ENCODE measurements at regions not wholly inside any gene's neighbourhood (a gene's known extent, or its start where the extent isn't known, plus 50 kb on each side); places are given as distances from the start of the nearest gene placed in this dataset.
"Not testable (repeated sequence)": the region's sequence is repeated elsewhere in the genome, so short reads cannot be mapped to it uniquely, and the experiment has no call there.

DNA sequence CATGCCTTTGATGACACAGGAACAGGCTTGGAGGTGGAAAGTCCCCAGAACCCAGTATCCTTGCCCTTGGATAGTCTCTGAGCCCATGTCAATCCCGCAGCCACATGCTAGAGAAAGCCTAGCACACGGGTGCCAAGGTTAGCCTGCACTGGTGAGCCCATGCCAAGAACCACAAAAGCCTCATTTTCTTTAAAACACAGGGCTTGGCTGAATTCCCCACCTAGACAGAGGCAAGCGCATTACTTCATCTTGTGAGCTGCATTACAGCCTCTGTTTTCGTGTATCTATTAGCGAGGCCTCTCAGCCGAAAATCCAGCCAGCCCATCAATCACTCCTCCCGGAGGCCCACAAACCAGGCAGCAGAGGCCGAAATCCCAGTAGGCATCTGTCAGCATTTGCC, 314.9 kb upstream of the AUTS2 start:
- in situ Hi-C loops (cut with HindIII; ENCODE audit: low sequenced_read_pairs): no loop called here

GRCh38 chr7:69285854-69286253, 312.4 kb upstream of the AUTS2 start:
- in situ Hi-C loops (cut with HindIII; ENCODE audit: low sequenced_read_pairs): no loop called here

GRCh38 chr7:69295977-69296376, 302.3 kb upstream of the AUTS2 start:
- in situ Hi-C loops (cut with HindIII; ENCODE audit: low sequenced_read_pairs): no loop called here

DNA sequence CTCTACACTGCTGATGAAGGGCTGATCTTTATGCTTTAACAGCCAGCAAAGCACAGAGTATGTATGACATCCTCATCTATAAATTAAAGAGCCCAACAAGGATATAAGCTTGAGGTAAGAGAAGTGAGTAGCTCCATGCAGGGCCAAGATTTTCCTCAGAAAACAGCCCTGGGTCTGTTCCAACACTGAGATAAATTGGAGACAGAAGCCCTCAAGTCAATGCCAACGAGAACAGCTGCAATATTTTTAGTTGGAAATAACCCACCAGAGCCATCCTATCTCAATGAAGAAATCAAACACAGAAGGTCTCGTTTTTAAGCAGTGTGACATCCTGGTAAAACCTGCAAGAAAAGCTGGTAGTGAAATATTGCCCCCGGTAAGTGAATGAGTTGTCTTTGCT, 297.0 kb upstream of the AUTS2 start:
- in situ Hi-C loops (cut with HindIII; ENCODE audit: low sequenced_read_pairs): no loop called here

DNA sequence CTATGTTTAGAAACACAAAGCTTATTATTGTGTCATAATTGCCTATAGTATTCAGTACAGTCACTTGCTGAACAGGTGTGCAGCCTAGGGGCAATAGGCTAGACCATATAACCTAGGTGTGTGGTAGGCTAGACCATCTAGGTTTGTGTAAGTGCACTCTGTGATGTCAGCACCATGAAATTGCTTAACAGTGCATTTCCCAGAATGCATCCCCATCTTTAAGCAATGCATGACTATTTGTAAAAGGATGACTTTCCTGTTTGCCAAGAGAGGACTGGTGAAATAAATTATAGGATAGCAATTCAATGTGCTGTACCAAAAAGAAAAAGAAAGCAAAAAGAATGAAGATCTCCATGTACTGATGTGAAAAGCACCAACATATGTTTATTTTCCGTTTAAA, 288.7 kb upstream of the AUTS2 start:
- in situ Hi-C loops (cut with HindIII; ENCODE audit: low sequenced_read_pairs): no loop called here

GRCh38 chr7:69311489-69311888, 286.8 kb upstream of the AUTS2 start:
- in situ Hi-C loops (cut with HindIII; ENCODE audit: low sequenced_read_pairs): no loop called here

GRCh38 chr7:69313852-69314251, 284.4 kb upstream of the AUTS2 start:
- in situ Hi-C loops (cut with HindIII; ENCODE audit: low sequenced_read_pairs): not testable (repeated sequence)

- in situ Hi-C loops (cut with HindIII; ENCODE audit: low sequenced_read_pairs): no loop called here
Observed at GRCh38 chr7:69318794-69319193, 279.5 kb upstream of the AUTS2 start.

- in situ Hi-C loops (cut with HindIII; ENCODE audit: low sequenced_read_pairs): no loop called here
Observed at GRCh38 chr7:69328516-69328915, 269.8 kb upstream of the AUTS2 start.

DNA sequence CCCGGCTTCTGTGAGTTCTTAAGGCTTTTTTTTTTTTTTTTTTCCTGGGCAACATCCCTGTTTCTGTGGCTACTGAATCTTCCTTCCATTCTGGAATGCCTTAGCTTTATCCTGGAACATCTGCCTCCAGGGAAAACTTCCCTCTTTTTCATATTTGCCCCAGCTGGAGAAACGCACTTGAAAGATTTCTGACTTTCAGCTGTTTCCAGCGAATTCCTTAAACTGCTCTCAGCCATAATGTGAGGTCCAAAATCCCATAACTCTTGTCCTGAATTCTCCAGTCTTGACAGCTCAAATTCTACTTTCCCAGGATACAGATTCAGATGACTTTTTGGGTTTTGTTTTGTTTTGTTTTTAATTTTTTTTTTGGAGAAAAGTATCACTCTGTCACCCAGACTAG, 263.6 kb upstream of the AUTS2 start:
- in situ Hi-C loops (cut with HindIII; ENCODE audit: low sequenced_read_pairs): no loop called here

DNA sequence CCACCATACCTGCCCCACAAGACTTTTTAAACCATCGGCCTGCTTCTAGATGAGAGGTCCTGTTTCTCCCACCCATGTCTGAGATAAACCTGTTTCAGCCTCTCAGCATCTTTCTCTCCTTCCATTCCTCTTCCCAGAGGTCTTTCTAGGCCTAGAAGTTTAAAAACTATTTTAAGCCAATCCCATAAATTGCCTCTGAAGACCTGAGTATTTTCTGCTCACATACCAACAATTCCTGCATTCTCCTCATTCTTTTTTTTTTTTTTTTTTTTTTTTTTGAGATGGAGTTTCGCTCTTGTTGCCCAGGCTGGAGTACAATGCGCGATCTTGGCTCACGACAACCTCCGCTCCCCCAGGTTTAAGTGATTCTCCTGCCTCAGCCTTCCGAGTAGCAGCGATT, 262.9 kb upstream of the AUTS2 start:
- in situ Hi-C loops (cut with HindIII; ENCODE audit: low sequenced_read_pairs): no loop called here

DNA sequence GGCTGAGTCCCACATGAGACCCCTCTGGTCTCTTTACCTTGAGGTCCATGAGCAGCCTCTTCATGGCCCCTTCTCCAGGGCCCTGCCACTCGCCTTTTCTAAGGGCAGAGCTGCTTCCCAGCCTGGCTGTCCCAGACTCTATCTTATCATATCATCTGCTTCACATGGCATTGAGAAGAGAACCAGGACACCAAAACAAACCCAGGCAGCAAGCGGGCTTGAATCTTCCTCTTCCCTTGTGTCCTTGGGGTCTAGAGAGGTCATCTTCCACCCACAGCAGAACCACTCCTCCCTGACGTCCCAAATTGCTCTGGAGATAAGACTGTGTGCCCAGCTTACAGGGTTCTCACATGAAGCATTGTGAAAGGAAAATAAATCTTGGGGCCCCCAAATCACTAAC, 261.3 kb upstream of the AUTS2 start:
- in situ Hi-C loops (cut with HindIII; ENCODE audit: low sequenced_read_pairs): no loop called here

GRCh38 chr7:69338144-69338543, 260.1 kb upstream of the AUTS2 start:
- in situ Hi-C loops (cut with HindIII; ENCODE audit: low sequenced_read_pairs): no loop called here

DNA sequence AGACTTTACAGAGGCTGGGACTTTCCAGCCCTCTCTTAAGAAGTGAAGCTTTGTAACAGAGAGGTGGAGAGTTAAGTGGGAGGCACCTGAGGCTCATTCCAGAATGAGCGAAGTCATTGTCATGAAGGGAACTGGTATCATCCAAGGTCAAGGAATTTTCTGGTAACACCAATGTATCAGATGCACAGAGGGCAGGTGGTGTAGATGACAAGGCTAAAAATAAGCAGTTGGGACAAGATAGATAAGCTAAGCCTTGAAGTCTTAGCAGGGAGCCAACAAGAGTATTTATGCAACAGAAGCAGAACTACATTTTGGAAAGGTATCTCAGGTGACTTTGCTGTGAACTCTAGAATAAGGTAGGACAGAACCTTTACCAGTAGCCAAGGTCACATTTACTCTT, 257.0 kb upstream of the AUTS2 start:
- in situ Hi-C loops (cut with HindIII; ENCODE audit: low sequenced_read_pairs): no loop called here

DNA sequence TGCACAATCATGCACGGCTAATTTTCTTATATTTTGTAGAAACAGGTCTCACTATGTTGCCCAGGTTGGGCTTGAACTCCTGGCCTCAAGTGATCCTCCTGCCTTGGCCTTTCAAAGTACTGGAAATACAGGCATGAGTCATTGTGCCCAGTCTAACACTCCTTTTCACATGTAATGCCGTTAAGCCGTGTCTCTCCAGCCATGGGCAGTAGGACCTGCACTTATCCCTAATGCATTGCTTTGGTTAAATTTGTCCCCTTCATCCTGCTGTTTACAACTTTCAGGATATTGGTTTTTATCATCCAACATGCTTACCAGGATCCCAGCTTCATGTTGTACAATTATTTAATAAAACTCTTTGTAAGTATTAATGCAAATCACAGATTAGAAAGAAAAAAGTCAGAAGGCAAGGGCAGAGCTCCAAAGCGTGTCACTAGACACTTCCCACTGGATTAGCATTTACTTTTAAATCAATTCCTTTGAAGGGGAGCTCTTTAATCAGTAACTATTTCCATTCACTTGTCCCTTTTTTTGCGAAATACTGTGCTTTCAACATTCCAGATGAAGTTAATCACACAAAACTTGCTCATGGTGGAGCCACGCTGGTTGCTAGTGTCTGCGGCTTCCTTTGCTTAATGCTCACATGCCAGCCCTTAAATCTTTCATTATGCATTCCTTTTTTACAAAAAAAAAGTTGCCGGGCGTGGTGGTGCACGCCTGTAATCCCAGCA, 256.0 kb upstream of the AUTS2 start:
- in situ Hi-C loops (cut with HindIII; ENCODE audit: low sequenced_read_pairs): no loop called here

DNA sequence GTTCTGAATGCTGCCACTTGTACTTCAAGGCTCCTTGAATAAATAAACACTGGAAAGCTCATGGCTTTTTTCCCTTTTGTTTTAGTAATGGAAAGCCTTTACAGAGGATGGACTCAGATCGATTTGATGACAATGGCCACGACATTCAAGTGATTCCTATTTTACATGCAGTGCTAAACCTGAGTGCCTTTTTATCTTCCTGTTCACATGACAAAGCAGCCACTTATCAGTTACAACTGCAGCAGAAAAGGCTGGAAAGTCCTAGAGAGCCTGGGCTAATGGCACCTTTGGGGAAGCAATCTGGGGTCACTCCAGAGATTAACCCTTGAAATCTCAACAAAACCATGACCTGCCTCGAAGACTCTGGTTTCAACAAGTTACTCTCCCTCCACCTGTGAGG, 249.0 kb upstream of the AUTS2 start:
- in situ Hi-C loops (cut with HindIII; ENCODE audit: low sequenced_read_pairs): no loop called here

GRCh38 chr7:69358163-69358821, 240.0 kb upstream of the AUTS2 start:
- in situ Hi-C loops (cut with HindIII; ENCODE audit: low sequenced_read_pairs): no loop called here

DNA sequence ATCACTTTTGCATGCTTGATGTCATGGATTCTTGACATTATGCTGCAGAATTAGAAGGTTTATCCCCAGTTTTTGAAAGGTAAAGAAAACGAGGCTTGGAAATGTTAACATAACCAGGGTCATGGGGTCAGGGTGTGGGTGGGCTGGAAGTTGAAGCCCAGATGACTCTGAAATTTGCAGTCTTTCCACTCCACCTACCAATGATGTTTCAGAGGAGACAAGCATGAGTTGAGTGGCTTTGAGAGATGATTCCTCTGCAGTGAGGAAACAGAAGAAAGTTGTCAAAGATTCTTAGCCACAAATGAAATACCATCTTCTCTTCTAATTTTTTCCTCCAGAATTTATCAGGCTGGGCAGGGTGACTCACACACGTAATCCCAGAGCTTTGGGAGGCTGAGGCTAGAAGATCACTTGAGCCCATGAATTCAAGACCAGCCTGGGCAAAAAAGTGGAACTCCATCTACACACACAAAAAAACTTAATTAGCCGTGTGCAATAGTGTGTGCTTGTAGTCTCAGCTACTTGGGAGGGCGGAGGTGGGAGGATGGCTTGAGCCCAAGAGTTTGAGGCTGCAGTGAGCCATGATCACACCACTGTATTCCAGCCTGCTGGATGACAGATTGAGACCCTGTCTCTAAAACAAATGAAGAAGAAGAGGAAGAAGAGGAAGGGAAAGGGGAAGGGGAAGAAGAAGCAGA, 239.1 kb upstream of the AUTS2 start:
- in situ Hi-C loops (cut with HindIII; ENCODE audit: low sequenced_read_pairs): no loop called here

DNA sequence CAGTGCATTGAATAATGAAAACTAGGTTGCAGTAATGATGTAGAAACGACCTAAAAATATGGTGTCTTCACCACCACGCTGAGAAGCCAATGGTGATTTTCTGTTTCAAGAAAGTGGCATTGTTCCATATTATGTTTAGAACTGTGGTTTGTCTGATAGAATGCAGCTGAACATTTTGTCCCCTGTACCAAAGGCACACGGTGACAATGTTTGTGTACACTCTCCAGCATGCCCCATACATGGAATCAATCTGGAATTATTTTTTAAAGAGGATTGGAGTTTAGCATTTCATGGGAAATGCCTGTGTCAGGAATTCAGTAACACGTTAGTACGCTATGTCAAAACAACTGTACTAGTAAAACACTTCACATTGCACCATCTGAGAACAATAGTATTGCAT, 237.4 kb upstream of the AUTS2 start:
- in situ Hi-C loops (cut with HindIII; ENCODE audit: low sequenced_read_pairs): no loop called here

- in situ Hi-C loops (cut with HindIII; ENCODE audit: low sequenced_read_pairs): no loop called here
Observed at GRCh38 chr7:69363136-69363535, 235.1 kb upstream of the AUTS2 start.

- in situ Hi-C loops (cut with HindIII; ENCODE audit: low sequenced_read_pairs): no loop called here
Observed at GRCh38 chr7:69364813-69365643, 233.2 kb upstream of the AUTS2 start.

Data from DLD1 (cell line).